ENCODE measurements at regions not wholly inside any gene's neighbourhood (a gene's known extent, or its start where the extent isn't known, plus 50 kb on each side); places are given as distances from the start of the nearest gene placed in this dataset.

DNA sequence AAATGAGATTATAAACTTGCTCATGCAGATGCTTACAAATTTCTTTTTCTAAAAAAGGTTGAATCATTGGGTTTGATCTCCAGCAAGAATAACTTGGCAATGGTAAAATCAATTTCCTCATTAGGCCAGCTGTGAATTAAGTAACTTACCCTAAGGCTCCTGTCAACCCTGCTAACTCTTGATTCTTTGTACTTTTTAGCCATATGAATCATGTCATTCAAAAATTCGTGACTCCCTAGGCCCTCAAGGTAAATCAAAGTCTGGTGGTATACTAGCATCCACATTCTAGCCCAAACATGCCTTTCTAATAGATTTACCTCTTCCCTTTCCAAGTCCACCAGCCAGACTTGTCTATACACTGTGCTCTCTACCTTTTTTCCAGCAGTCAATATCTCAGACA lies 420.8 kb upstream of the BRINP1 start:
- Mint-ChIP-seq H3K36me3 (ENCODE audit: insufficient read depth in 1 of 3, low read depth in 3 of 3) (no peaks in the 10 kb centered on the region), H3K27ac (no peak overlapping the region), H3K4me1 (peaks cover 0 to 3% of the 10 kb centered on the region in 2 experiments; a peak in 1 of 4 replicates), H3K9me3 (no peaks in the 10 kb centered on the region), H3K4me3 (no peak overlapping the region), H3K27me3 (ENCODE audit: low read depth) (no peaks in the 10 kb centered on the region)
- no peak overlapping the region for H3K9ac ChIP-seq (ENCODE audit: extremely low read depth, insufficient read length, low read length)
- no peak overlapping the region for H2AK5ac ChIP-seq (ENCODE audit: insufficient read length, low read length)
- H3K27me3 ChIP-seq (ENCODE audit: insufficient read depth, low read length): no peaks in the 10 kb centered on the region
- no peaks in the 10 kb centered on the region for H4K20me1 ChIP-seq (ENCODE audit: control insufficient read depth, insufficient read depth, insufficient read length)
- H2BK12ac ChIP-seq (ENCODE audit: insufficient read length, low read depth, low read length): no peak overlapping the region
- no peaks in the 10 kb centered on the region for H3K23me2 ChIP-seq (ENCODE audit: insufficient read length, low read depth, low read length, poor library complexity, severe bottlenecking)
- no peak overlapping the region for H2AFZ ChIP-seq (ENCODE audit: low read length)
- no peak overlapping the region for H4K91ac ChIP-seq (ENCODE audit: insufficient read length, low read depth, low read length)
- no peak overlapping the region for H4K5ac ChIP-seq (ENCODE audit: insufficient read length, low read depth, low read length)
- H3K9me3 ChIP-seq (ENCODE audit: control insufficient read depth, low read depth, low read length): no peaks in the 10 kb centered on the region
- no peak overlapping the region for H3K23ac ChIP-seq (ENCODE audit: insufficient read length, low read depth, low read length)
- DNase-seq: no peak
- no peak overlapping the region for H2BK5ac ChIP-seq (ENCODE audit: insufficient read length, low read length)
- no peak overlapping the region for H3K18ac ChIP-seq (ENCODE audit: insufficient read length, low read depth, low read length)
- no peak overlapping the region for H3K4ac ChIP-seq (ENCODE audit: low read depth, low read length)
- H2BK20ac ChIP-seq (ENCODE audit: low read depth, low read length, poor library complexity, severe bottlenecking): no peak overlapping the region
- H3K14ac ChIP-seq (ENCODE audit: insufficient read depth, low read length): no peak overlapping the region
- H4K8ac ChIP-seq (replicated peaks; ENCODE audit: insufficient read length, low read depth, low read length): no peak overlapping the region
- H3K4me1 ChIP-seq (ENCODE audit: insufficient read depth, low read length): no peaks in the 10 kb centered on the region
- no peaks in the 10 kb centered on the region for H3K79me1 ChIP-seq (ENCODE audit: insufficient read depth, low read depth, low read length, poor library complexity, severe bottlenecking)
- no peak overlapping the region for H3T11ph ChIP-seq (ENCODE audit: low read length)
- no peak overlapping the region for H2BK120ac ChIP-seq (ENCODE audit: low read depth, low read length, poor library complexity, severe bottlenecking)
- no peak overlapping the region for H3K27ac ChIP-seq (ENCODE audit: insufficient read length, low read depth, low read length)
- no peak overlapping the region for H2BK15ac ChIP-seq (ENCODE audit: low read depth, low read length)
- no peak overlapping the region for H3K56ac ChIP-seq (ENCODE audit: insufficient read length, low read depth, low read length)
- no peak overlapping the region for H3K4me2 ChIP-seq (ENCODE audit: insufficient read depth, insufficient read length, low read length)
- TF ChIP-seq, protein P1, sequence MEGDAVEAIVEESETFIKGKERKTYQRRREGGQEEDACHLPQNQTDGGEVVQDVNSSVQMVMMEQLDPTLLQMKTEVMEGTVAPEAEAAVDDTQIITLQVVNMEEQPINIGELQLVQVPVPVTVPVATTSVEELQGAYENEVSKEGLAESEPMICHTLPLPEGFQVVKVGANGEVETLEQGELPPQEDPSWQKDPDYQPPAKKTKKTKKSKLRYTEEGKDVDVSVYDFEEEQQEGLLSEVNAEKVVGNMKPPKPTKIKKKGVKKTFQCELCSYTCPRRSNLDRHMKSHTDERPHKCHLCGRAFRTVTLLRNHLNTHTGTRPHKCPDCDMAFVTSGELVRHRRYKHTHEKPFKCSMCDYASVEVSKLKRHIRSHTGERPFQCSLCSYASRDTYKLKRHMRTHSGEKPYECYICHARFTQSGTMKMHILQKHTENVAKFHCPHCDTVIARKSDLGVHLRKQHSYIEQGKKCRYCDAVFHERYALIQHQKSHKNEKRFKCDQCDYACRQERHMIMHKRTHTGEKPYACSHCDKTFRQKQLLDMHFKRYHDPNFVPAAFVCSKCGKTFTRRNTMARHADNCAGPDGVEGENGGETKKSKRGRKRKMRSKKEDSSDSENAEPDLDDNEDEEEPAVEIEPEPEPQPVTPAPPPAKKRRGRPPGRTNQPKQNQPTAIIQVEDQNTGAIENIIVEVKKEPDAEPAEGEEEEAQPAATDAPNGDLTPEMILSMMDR (conservative IDR thresholded peaks at IDR 0.05): no peak
- no CpG with 5 or more reads among the region's 1 CpG for WGBS (ENCODE audit: extremely low coverage, insufficient read length, low lambda C conversion rate)
- no peaks in the 10 kb centered on the region for H3K79me2 ChIP-seq (ENCODE audit: insufficient read depth, low read length)

Measured in H9 (cell line).